ENCODE measurements at regions not wholly inside any gene's neighbourhood (a gene's known extent, or its start where the extent isn't known, plus 50 kb on each side); places are given as distances from the start of the nearest gene placed in this dataset.

GRCh38 chr15:66986951-66987350 lies 78.5 kb upstream of the SMAD3 start:
- in situ Hi-C loops (cut with MboI) (no loop called here), intact Hi-C loops (cut with micrococcal nuclease) (no loop called here)
- FAIRE-seq, result no peak
- Histone ChIP-seq H3K79me2 (ENCODE audit: control insufficient read depth, insufficient read depth, low read length) (no peaks in the 10 kb centered on the region), H3K27ac (ENCODE audit: extremely low read depth, low read depth, low read length) (no peak overlapping the region), H3K9me3 (replicated peaks; ENCODE audit: control insufficient read depth, insufficient read depth, low read depth, low read length) (no peaks in the 10 kb centered on the region), H3K9ac (ENCODE audit: insufficient read depth in 1 of 2, low read depth in 2 of 2, low read length in 2 of 2) (no peak overlapping the region), H2AFZ (ENCODE audit: low read depth, low read length) (no peak overlapping the region), H3K36me3 (ENCODE audit: control insufficient read depth, insufficient read depth, low read length) (no peaks in the 10 kb centered on the region), H3K27me3 (ENCODE audit: control insufficient read depth in 2 of 2, insufficient read depth in 2 of 2, low read length in 2 of 2) (peaks cover 9% of the 10 kb centered on the region in 2 experiments; a peak in 4 of 5 replicates), H3K9me1 (ENCODE audit: control insufficient read depth, insufficient read depth, low read length) (no peaks in the 10 kb centered on the region), H3K4me2 (ENCODE audit: insufficient read depth, low read length) (no peak overlapping the region), H3K4me3 (no peak overlapping the region), H4K20me1 (replicated peaks; ENCODE audit: control insufficient read depth, insufficient read depth, low read length) (no peaks in the 10 kb centered on the region), H3K4me1 (replicated peaks in 1 of 2; ENCODE audit: control insufficient read depth in 2 of 2, insufficient read depth in 2 of 2, low read length in 2 of 2) (no peaks in the 10 kb centered on the region)
- peak in 1 of 4 experiments; percentile 3 for DNase-seq (ENCODE audit: extremely low read depth in 1 of 4, low spot score in 3 of 4)
- no peak for ATAC-seq
- BruUV-seq (replicated peaks), result no TSS peak
- ChIA-PET CTCF (ENCODE audit: low intra/inter-chr PET ratio) (no interaction called here), POLR2A (interaction anchor here (0.8 to 1.2 kb wide), 3 partner anchors 9 to 52 kb away, joined by 3 to 5 read pairs (median 4); no protein-coding TSS in a partner anchor)
- 36% methylated on average over 7 of the region's 7 CpGs for WGBS (ENCODE audit: insufficient coverage, low coverage, missing lambda C conversion rate)
- no peak for TF ChIP-seq ZMIZ1 (IDR thresholded peaks at IDR 0.05; ENCODE audit: low read depth in 2 of 2, low read length in 2 of 2)
- no peak for TF ChIP-seq RFX5 (IDR thresholded peaks at IDR 0.05; ENCODE audit: low read depth, low read length)
- no peak for TF ChIP-seq EHMT2 (IDR thresholded peaks at IDR 0.05)
- no peak for TF ChIP-seq RREB1 (CRISPR knock-in tag; IDR thresholded peaks at IDR 0.05)
- no peak for TF ChIP-seq PRMT5 (CRISPR knock-in tag; IDR thresholded peaks at IDR 0.05)
- no peak for TF ChIP-seq NFE2 (IDR thresholded peaks at IDR 0.05; ENCODE audit: low read depth)
- TF ChIP-seq ZNF639 (CRISPR knock-in tag; conservative IDR thresholded peaks at IDR 0.05 in 1 of 2, IDR thresholded peaks at IDR 0.05 in 1 of 2), result no peak
- no peak for TF ChIP-seq SRSF9 (IDR thresholded peaks at IDR 0.05; ENCODE audit: borderline replicate concordance, low read depth, low read length)
- no peak for TF ChIP-seq NCOA4 (IDR thresholded peaks at IDR 0.05; ENCODE audit: partially characterized antibody)
- TF ChIP-seq KAT8 (IDR thresholded peaks at IDR 0.05; ENCODE audit: low read depth), result no peak
- no peak for TF ChIP-seq CGGBP1 (CRISPR knock-in tag; IDR thresholded peaks at IDR 0.05)
- TF ChIP-seq NCOR1 (IDR thresholded peaks at IDR 0.05), result no peak
- no peak for TF ChIP-seq CAMTA2 (CRISPR knock-in tag; conservative IDR thresholded peaks at IDR 0.05)
